CD14-positive monocyte (primary cell): ENCODE measurements at regions not wholly inside any gene's neighbourhood (a gene's known extent, or its start where the extent isn't known, plus 50 kb on each side); places are given as distances from the start of the nearest gene placed in this dataset.

Source experiments
- DNase-seq, 3 donors: peaks; one replicate each; pipeline ENCODE4 v3.0.0-alpha.2; 2011 to 2022
- H2AFZ ChIP-seq: 2 replicates; pipeline ENCODE4 v1.6.0; 2012; ENCODE audit warnings: mild to moderate bottlenecking, low read depth, low read length, inconsistent platforms; ENCODE audit not compliant: insufficient read depth, poor library complexity, severe bottlenecking
- H3K27ac ChIP-seq, 2 donors: 1 replicate in 1 of 2; 2 replicates in 1 of 2; pipeline ENCODE4 v1.5.1; 2012 to 2013; ENCODE audit warnings: low read length in 2 of 2, control low read depth in 1 of 2, inconsistent platforms in 1 of 2, low read depth in 1 of 2, mild to moderate bottlenecking in 1 of 2
- H3K27me3 ChIP-seq, 2 donors: one replicate each; pipeline versions ENCODE4 v1.6.0 to v1.6.1; 2011 to 2013; ENCODE audit warnings: low read length in 2 of 2; ENCODE audit not compliant: control insufficient read depth in 2 of 2, insufficient read depth in 2 of 2
- H3K36me3 ChIP-seq, 2 donors: replicated peaks in 1 of 2; 1 replicate in 1 of 2; 2 replicates in 1 of 2; pipeline versions ENCODE4 v1.5.1 to v1.6.1; 2012 to 2013; ENCODE audit warnings: low read length in 2 of 2, control low read depth in 1 of 2, inconsistent platforms in 1 of 2, mild to moderate bottlenecking in 1 of 2; ENCODE audit not compliant: insufficient read depth in 2 of 2, control insufficient read depth in 1 of 2
- H3K4me1 ChIP-seq, 2 donors: 1 replicate in 1 of 2; 2 replicates in 1 of 2; pipeline versions ENCODE4 v1.5.1 to v1.6.1; 2012 to 2013; ENCODE audit warnings: low read length in 2 of 2, control low read depth in 1 of 2, inconsistent platforms in 1 of 2, mild to moderate bottlenecking in 1 of 2, moderate library complexity in 1 of 2; ENCODE audit not compliant: insufficient read depth in 2 of 2, control insufficient read depth in 1 of 2
- H3K4me2 ChIP-seq: replicated peaks from 2 replicates; pipeline ENCODE3; 2012; ENCODE audit warnings: low read length, moderate library complexity, mild to moderate bottlenecking; ENCODE audit not compliant: poor library complexity, severe bottlenecking; ENCODE audit errors: extremely low read depth
- H3K4me3 ChIP-seq, 3 experiments: fragments of 200-600 bp in 1 of 3; sonication (generic) in 1 of 3; replicated peaks in 1 of 3; 1 replicate in 2 of 3; 2 replicates in 1 of 3; pipeline ENCODE4 v1.5.1; 2011 to 2013; ENCODE audit warnings: low read length in 3 of 3, mild to moderate bottlenecking in 3 of 3, control low read depth in 2 of 3, low read depth in 2 of 3, inconsistent platforms in 1 of 3, moderate library complexity in 1 of 3
- H3K79me2 ChIP-seq: 2 replicates; pipeline ENCODE4 v1.6.0; 2012; ENCODE audit warnings: mild to moderate bottlenecking, control low read depth, inconsistent platforms, low read length, moderate library complexity; ENCODE audit not compliant: insufficient read depth
- H3K9ac ChIP-seq: 2 replicates; pipeline ENCODE4 v1.6.0; 2017; ENCODE audit warnings: low read length, mild to moderate bottlenecking; ENCODE audit not compliant: insufficient read depth, poor library complexity, severe bottlenecking
- H3K9me3 ChIP-seq, 2 donors: replicated peaks in 1 of 2; 1 replicate in 1 of 2; 2 replicates in 1 of 2; pipeline versions ENCODE4 v1.5.1 to v1.6.1; 2012 to 2013; ENCODE audit warnings: low read length in 2 of 2, control low read depth in 1 of 2; ENCODE audit not compliant: control insufficient read depth in 1 of 2, insufficient read depth in 1 of 2
- H4K20me1 ChIP-seq: 2 replicates; pipeline ENCODE4 v1.6.0; 2012; ENCODE audit warnings: mild to moderate bottlenecking, low read length, control low read depth, moderate library complexity; ENCODE audit not compliant: insufficient read depth
- H3K27ac Mint-ChIP-seq, 7 donors: one replicate each; pipeline ENCODE4 v1.8.0; 2020; ENCODE audit warnings: mild to moderate bottlenecking in 7 of 7, mixed read lengths in 7 of 7, moderate library complexity in 6 of 7, inconsistent platforms in 2 of 7
- H3K27me3 Mint-ChIP-seq, 3 donors: one replicate each; pipeline ENCODE4 v1.8.0; 2021 to 2022; ENCODE audit warnings: low read depth in 3 of 3, mild to moderate bottlenecking in 3 of 3, mixed read lengths in 3 of 3, moderate library complexity in 3 of 3, inconsistent platforms in 1 of 3
- H3K36me3 Mint-ChIP-seq, 2 donors: one replicate each; pipeline ENCODE4 v1.8.0; 2020; ENCODE audit warnings: mixed read lengths in 2 of 2, inconsistent platforms in 1 of 2, mild to moderate bottlenecking in 1 of 2
- H3K4me1 Mint-ChIP-seq: one replicate; pipeline ENCODE4 v1.8.0; 2020; ENCODE audit warnings: mild to moderate bottlenecking, mixed read lengths
- H3K4me3 Mint-ChIP-seq, 2 donors: one replicate each; pipeline ENCODE4 v1.8.0; 2020; ENCODE audit warnings: mild to moderate bottlenecking in 2 of 2, mixed read lengths in 2 of 2, moderate library complexity in 1 of 2
- H3K9me3 Mint-ChIP-seq, 7 donors: one replicate each; pipeline ENCODE4 v1.8.0; 2020 to 2022; ENCODE audit warnings: mixed read lengths in 7 of 7, mild to moderate bottlenecking in 6 of 7, moderate library complexity in 6 of 7, inconsistent platforms in 2 of 7
- WGBS: methylation state at CpG from one replicate; pipeline ENCODE4 v1.1.5; 2013; ENCODE audit warnings: missing lambda C conversion rate; ENCODE audit not compliant: insufficient coverage; 5-methylcytosine and 5-hydroxymethylcytosine counted together
- intact Hi-C, 2 donors: fragments of 100-400 bp; cut with micrococcal nuclease; formaldehyde crosslinking; loops; one replicate each; pipeline versions ENCODE4 v1.15.0 to v1.15.1; 2023
- TF ChIP-seq, protein P1 (sequence below): fragments of 200-600 bp; IDR thresholded peaks from one replicate; pipeline ENCODE4 v1.8.0; 2022; ENCODE audit warnings: antibody characterized with exemption, mild to moderate bottlenecking

- peaks cover 9 to 12% of the 10 kb centered on the region in 2 donors for H3K9me3 ChIP-seq
- H3K79me2 ChIP-seq, result no peaks in the 10 kb centered on the region
- no peaks in the 10 kb centered on the region for H3K4me1 ChIP-seq
- no peak overlapping the region for H3K4me2 ChIP-seq
- no peak overlapping the region for H3K27ac ChIP-seq
- H3K36me3 Mint-ChIP-seq, result no peaks in the 10 kb centered on the region
- peaks cover 0 to 3% (median 2%) of the 10 kb centered on the region in 3 donors for H3K27me3 Mint-ChIP-seq
- no peaks in the 10 kb centered on the region for H3K36me3 ChIP-seq
- H3K27ac Mint-ChIP-seq, result no peak overlapping the region
- no peak overlapping the region for H3K4me3 ChIP-seq
- WGBS, result 100% methylated on average over 1 of the region's 3 CpGs
- intact Hi-C loops, result no loop called here
- H3K4me3 Mint-ChIP-seq, result no peak overlapping the region
- H3K4me1 Mint-ChIP-seq, result no peaks in the 10 kb centered on the region
- no peaks in the 10 kb centered on the region for H4K20me1 ChIP-seq
- peaks cover 0 to 20% (median 11%) of the 10 kb centered on the region in 7 donors for H3K9me3 Mint-ChIP-seq
- TF ChIP-seq, protein P1, sequence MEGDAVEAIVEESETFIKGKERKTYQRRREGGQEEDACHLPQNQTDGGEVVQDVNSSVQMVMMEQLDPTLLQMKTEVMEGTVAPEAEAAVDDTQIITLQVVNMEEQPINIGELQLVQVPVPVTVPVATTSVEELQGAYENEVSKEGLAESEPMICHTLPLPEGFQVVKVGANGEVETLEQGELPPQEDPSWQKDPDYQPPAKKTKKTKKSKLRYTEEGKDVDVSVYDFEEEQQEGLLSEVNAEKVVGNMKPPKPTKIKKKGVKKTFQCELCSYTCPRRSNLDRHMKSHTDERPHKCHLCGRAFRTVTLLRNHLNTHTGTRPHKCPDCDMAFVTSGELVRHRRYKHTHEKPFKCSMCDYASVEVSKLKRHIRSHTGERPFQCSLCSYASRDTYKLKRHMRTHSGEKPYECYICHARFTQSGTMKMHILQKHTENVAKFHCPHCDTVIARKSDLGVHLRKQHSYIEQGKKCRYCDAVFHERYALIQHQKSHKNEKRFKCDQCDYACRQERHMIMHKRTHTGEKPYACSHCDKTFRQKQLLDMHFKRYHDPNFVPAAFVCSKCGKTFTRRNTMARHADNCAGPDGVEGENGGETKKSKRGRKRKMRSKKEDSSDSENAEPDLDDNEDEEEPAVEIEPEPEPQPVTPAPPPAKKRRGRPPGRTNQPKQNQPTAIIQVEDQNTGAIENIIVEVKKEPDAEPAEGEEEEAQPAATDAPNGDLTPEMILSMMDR, result no peak
- H2AFZ ChIP-seq, result no peak overlapping the region
- DNase-seq, result no peak
- H3K27me3 ChIP-seq, result no peaks in the 10 kb centered on the region
- no peak overlapping the region for H3K9ac ChIP-seq
Measured at GRCh38 chr16:73781297-73781696, 515.3 kb upstream of the PSMD7 start.

- H3K27ac Mint-ChIP-seq, result no peak overlapping the region
- Histone ChIP-seq H3K9me3 (peaks cover 9 to 12% of the 10 kb centered on the region in 2 donors), H3K36me3 (no peaks in the 10 kb centered on the region)
Measured at GRCh38 chr16:73778887-73779286, 517.7 kb upstream of the PSMD7 start.

More at GRCh38 chr16:73778887-73779286, 517.7 kb upstream of the PSMD7 start:
- no peaks in the 10 kb centered on the region for H3K79me2 ChIP-seq
- no peak for DNase-seq
- no peak overlapping the region for H3K9ac ChIP-seq
- Mint-ChIP-seq H3K27me3 (peaks cover 0 to 3% (median 0%) of the 10 kb centered on the region in 3 donors), H3K4me3 (no peak overlapping the region), H3K36me3 (no peaks in the 10 kb centered on the region), H3K4me1 (no peaks in the 10 kb centered on the region), H3K9me3 (peaks cover 0 to 14% (median 5%) of the 10 kb centered on the region in 7 donors)
- no CpG with 5 or more reads among the region's 5 CpGs for WGBS
- no peak overlapping the region for H3K4me3 ChIP-seq
- H3K4me2 ChIP-seq, result no peak overlapping the region
- TF ChIP-seq, protein P1, result no peak
- intact Hi-C loops, result no loop called here
- no peaks in the 10 kb centered on the region for H3K4me1 ChIP-seq
- H3K27me3 ChIP-seq, result no peaks in the 10 kb centered on the region
- no peak overlapping the region for H2AFZ ChIP-seq
- no peaks in the 10 kb centered on the region for H4K20me1 ChIP-seq
- H3K27ac ChIP-seq, result no peak overlapping the region
